ENCODE measurements at regions not wholly inside any gene's neighbourhood (a gene's known extent, or its start where the extent isn't known, plus 50 kb on each side); places are given as distances from the start of the nearest gene placed in this dataset.

DNA sequence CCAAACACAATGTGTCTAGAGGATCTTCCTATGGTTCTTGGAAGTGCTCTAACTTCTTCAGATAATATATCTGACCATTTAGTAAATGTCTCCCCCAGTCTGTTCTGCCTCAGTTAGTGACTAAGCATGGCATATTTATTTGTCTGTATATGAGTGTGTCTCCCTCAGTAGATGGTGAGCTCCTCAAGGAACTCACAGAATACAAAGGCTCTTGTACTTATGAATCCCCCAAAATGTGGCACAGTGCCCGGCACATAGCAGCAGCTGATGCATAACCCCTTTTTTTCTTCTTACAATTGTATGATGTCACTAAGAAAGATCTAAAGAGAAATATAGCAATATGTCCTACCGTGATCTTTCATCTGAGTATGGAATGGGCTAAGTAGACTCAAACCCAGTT, 264.7 kb upstream of the PRICKLE1 start:
- TF ChIP-seq, protein P1, sequence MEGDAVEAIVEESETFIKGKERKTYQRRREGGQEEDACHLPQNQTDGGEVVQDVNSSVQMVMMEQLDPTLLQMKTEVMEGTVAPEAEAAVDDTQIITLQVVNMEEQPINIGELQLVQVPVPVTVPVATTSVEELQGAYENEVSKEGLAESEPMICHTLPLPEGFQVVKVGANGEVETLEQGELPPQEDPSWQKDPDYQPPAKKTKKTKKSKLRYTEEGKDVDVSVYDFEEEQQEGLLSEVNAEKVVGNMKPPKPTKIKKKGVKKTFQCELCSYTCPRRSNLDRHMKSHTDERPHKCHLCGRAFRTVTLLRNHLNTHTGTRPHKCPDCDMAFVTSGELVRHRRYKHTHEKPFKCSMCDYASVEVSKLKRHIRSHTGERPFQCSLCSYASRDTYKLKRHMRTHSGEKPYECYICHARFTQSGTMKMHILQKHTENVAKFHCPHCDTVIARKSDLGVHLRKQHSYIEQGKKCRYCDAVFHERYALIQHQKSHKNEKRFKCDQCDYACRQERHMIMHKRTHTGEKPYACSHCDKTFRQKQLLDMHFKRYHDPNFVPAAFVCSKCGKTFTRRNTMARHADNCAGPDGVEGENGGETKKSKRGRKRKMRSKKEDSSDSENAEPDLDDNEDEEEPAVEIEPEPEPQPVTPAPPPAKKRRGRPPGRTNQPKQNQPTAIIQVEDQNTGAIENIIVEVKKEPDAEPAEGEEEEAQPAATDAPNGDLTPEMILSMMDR (IDR thresholded peaks at IDR 0.05; ENCODE audit: poor library complexity, severe bottlenecking), result no peak
- no peak for TF ChIP-seq POLR2AphosphoS5 (IDR thresholded peaks at IDR 0.05)
